SU-DHL-6 (cell line): ENCODE measurements at regions not wholly inside any gene's neighbourhood (a gene's known extent, or its start where the extent isn't known, plus 50 kb on each side); places are given as distances from the start of the nearest gene placed in this dataset.

Experiments used
- H2AFZ ChIP-seq: fragments of 200-600 bp; sonication (generic); 2 replicates; pipeline ENCODE4 v1.6.1; 2014; ENCODE audit warnings: low read depth, mild to moderate bottlenecking, moderate library complexity, mixed read lengths, antibody characterized with exemption, low read length; ENCODE audit not compliant: severe bottlenecking
- H3F3A ChIP-seq: fragments of 200-600 bp; shearing (Covaris generic); 2 replicates; pipeline ENCODE4 v1.6.0; 2016; ENCODE audit warnings: antibody characterized with exemption, mild to moderate bottlenecking; ENCODE audit not compliant: insufficient read depth
- H3K27ac ChIP-seq: fragments of 200-600 bp; sonication (generic); 2 replicates; pipeline ENCODE4 v1.5.1; 2016; ENCODE audit warnings: low read depth, mild to moderate bottlenecking, low read length, moderate library complexity, mixed read lengths
- H3K27me3 ChIP-seq: fragments of 200-600 bp; sonication (generic), shearing (Covaris generic); 2 replicates; pipeline ENCODE4 v1.6.0; 2014; ENCODE audit warnings: mild to moderate bottlenecking, low read length
- H3K36me3 ChIP-seq: fragments of 200-600 bp; sonication (generic); 2 replicates; pipeline ENCODE4 v1.6.1; 2014; ENCODE audit warnings: mild to moderate bottlenecking, low read length, mixed read lengths
- H3K4me2 ChIP-seq: fragments of 300-600, 200-600 bp; shearing (Covaris generic), sonication (generic); 2 replicates; pipeline ENCODE4 v1.6.0; 2014; ENCODE audit warnings: low read length, low read depth, mild to moderate bottlenecking; ENCODE audit not compliant: poor library complexity, severe bottlenecking
- H3K4me3 ChIP-seq: fragments of 200-600 bp; sonication (generic); 2 replicates; pipeline ENCODE4 v1.5.1; 2014; ENCODE audit warnings: antibody characterized with exemption, low read length, mild to moderate bottlenecking, mixed read lengths; ENCODE audit not compliant: insufficient read depth, poor library complexity, severe bottlenecking
- H3K79me2 ChIP-seq: fragments of 200-600 bp; sonication (generic); 2 replicates; pipeline ENCODE4 v1.6.1; 2014; ENCODE audit warnings: mild to moderate bottlenecking, low read length, moderate library complexity; ENCODE audit not compliant: insufficient read depth
- H3K9ac ChIP-seq: fragments of 200-600 bp; sonication (generic); 2 replicates; pipeline ENCODE4 v1.7.0; 2014; ENCODE audit warnings: mild to moderate bottlenecking, low read length
- H3K9me2 ChIP-seq: fragments of 200-600 bp; sonication (generic); replicated peaks from 2 replicates; pipeline ENCODE4 v1.6.1; 2014; ENCODE audit warnings: low read length; ENCODE audit not compliant: insufficient read depth
- H3K9me3 ChIP-seq: fragments of 200-600 bp; sonication (generic); 2 replicates; pipeline ENCODE4 v1.6.1; 2014; ENCODE audit warnings: low read length, mixed read lengths; ENCODE audit not compliant: insufficient read depth
- H4K20me1 ChIP-seq: fragments of 200-600 bp; sonication (generic); 2 replicates; pipeline ENCODE4 v1.6.1; 2014; ENCODE audit warnings: low read depth, mild to moderate bottlenecking, antibody characterized with exemption, low read length, moderate library complexity, mixed read lengths
- EZH2phosphoT487 ChIP-seq: fragments of 200-600 bp; sonication (generic), shearing (Covaris generic); conservative IDR thresholded peaks from 2 replicates; pipeline ENCODE4 v1.6.1; 2018; ENCODE audit warnings: mild to moderate bottlenecking, antibody characterized with exemption, low read length, moderate library complexity, mixed read lengths
- TF ChIP-seq, protein P1 (sequence below): fragments of 200-600 bp; sonication (generic); IDR thresholded peaks from one replicate; pipeline ENCODE4 v1.5.1; 2017; ENCODE audit warnings: antibody characterized with exemption, mild to moderate bottlenecking, low read length, moderate library complexity; ENCODE audit not compliant: insufficient read depth, poor library complexity, severe bottlenecking

DNA sequence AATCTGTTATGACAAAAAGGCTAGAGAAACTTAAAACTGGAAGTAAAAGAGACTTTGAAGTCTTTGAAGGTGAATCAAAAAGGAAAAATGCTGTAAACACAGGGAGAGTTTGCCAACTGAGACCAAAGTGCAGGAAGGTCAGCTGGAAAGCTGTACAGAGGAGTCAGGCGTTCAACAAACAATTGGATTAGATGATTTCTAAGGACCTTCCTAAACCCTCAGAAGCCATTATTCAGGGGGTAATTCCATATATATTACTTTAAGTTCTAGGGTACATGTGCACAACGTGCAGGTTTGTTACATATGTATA lies 156.8 kb downstream of the ZBTB18 start:
- H3K9me2 ChIP-seq: no peaks in the 10 kb centered on the region
- no peak overlapping the region for H3K9ac ChIP-seq
- H4K20me1 ChIP-seq: no peaks in the 10 kb centered on the region
- no peaks in the 10 kb centered on the region for H3K79me2 ChIP-seq
- H3K9me3 ChIP-seq: no peaks in the 10 kb centered on the region
- TF ChIP-seq, protein P1, sequence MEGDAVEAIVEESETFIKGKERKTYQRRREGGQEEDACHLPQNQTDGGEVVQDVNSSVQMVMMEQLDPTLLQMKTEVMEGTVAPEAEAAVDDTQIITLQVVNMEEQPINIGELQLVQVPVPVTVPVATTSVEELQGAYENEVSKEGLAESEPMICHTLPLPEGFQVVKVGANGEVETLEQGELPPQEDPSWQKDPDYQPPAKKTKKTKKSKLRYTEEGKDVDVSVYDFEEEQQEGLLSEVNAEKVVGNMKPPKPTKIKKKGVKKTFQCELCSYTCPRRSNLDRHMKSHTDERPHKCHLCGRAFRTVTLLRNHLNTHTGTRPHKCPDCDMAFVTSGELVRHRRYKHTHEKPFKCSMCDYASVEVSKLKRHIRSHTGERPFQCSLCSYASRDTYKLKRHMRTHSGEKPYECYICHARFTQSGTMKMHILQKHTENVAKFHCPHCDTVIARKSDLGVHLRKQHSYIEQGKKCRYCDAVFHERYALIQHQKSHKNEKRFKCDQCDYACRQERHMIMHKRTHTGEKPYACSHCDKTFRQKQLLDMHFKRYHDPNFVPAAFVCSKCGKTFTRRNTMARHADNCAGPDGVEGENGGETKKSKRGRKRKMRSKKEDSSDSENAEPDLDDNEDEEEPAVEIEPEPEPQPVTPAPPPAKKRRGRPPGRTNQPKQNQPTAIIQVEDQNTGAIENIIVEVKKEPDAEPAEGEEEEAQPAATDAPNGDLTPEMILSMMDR: no peak
- TF ChIP-seq EZH2phosphoT487: no peak
- no peaks in the 10 kb centered on the region for H3K27me3 ChIP-seq
- no peak overlapping the region for H3K4me3 ChIP-seq
- no peaks in the 10 kb centered on the region for H3K36me3 ChIP-seq
- H2AFZ ChIP-seq: no peak overlapping the region
- no peak overlapping the region for H3K27ac ChIP-seq
- no peaks in the 10 kb centered on the region for H3F3A ChIP-seq
- H3K4me2 ChIP-seq: no peak overlapping the region

DNA sequence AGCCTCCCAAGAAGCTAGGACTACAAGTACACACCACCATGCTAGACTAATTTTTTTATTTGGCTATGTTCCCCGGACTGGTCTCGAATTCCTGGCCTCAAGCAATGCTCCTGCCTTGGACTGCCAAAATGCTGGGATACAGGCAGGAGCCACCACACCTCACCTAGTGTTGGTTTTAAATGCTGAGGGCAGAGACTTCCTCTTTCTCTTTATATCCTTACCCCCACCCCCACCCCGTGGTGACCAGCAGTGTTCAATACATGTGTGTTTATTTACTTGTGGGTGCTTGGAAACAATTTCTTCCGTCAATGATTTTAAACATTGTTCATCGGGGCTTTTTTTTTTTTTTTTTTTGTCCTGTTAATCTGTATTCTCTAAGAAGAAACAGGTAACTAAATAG lies 158.9 kb downstream of the ZBTB18 start:
- Histone ChIP-seq H3K9me2 (no peaks in the 10 kb centered on the region), H3F3A (no peaks in the 10 kb centered on the region), H4K20me1 (no peaks in the 10 kb centered on the region), H3K36me3 (no peaks in the 10 kb centered on the region), H3K27me3 (no peaks in the 10 kb centered on the region), H3K4me2 (no peak overlapping the region), H3K9me3 (no peaks in the 10 kb centered on the region), H2AFZ (no peak overlapping the region), H3K79me2 (no peaks in the 10 kb centered on the region), H3K4me3 (no peak overlapping the region), H3K27ac (no peak overlapping the region), H3K9ac (no peak overlapping the region)
- TF ChIP-seq, protein P1: no peak
- TF ChIP-seq EZH2phosphoT487: no peak

DNA sequence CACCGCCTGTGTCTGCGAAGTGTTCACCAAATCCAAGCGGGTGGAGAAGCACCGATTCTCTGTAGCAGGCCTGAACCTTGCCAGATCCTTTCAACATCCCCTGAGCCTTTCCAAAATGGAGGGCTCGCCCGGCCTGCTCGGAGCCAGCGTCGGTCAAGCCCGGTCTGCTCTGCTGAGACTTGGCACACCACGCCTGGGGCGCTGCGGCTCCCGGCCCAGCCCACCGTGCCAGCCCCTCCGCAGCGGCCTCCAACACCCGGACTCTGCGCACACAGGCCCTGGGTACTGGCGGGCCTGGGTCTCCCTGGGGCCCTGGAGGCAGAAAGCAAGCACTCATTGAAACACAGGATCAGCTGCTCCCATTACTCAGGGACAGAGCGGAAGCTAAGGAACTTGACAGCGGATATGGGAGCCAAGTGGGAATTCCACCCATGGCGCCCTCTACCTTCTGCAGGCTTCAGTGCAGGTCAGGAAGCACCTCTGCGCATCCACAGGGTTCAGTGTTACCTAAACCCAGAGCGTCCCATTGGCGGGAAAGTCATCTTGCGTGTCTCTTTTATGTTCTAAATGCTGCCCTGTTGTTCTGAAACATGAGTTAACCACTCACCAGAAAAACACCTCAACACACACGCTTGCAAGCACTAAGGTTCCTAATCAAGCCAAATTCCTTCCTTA lies 159.9 kb downstream of the ZBTB18 start:
- Histone ChIP-seq H3K9me2 (no peaks in the 10 kb centered on the region), H2AFZ (no peak overlapping the region), H3F3A (no peaks in the 10 kb centered on the region), H4K20me1 (no peaks in the 10 kb centered on the region), H3K9me3 (no peaks in the 10 kb centered on the region), H3K4me2 (no peak overlapping the region), H3K27ac (no peak overlapping the region), H3K27me3 (no peaks in the 10 kb centered on the region), H3K79me2 (no peaks in the 10 kb centered on the region), H3K9ac (no peak overlapping the region), H3K36me3 (no peaks in the 10 kb centered on the region), H3K4me3 (no peak overlapping the region)
- TF ChIP-seq, protein P1: no peak
- no peak for TF ChIP-seq EZH2phosphoT487
